HepG2 (cell line): ENCODE measurements at regions not wholly inside any gene's neighbourhood (a gene's known extent, or its start where the extent isn't known, plus 50 kb on each side); places are given as distances from the start of the nearest gene placed in this dataset.
A peak's percentile ranks its signal among the peaks of the same experiment; 100 is the strongest.

ENCODE experiments used
- ATAC-seq: fragments of 200-7000 bp; cut with Tn5 transposase; 3 replicates; pipeline ENCODE4 v1.9.1; 2020; ENCODE audit warnings: mild to moderate bottlenecking, moderate library complexity
- BruUV-seq: library from RNA; stranded (reverse); fragments of 400-500 nt; replicated peaks from 2 replicates; lab custom pipeline; 2021; lab: Mats Ljungman, UMichigan
- CTCF ChIA-PET: fragments of 300-600 bp; formaldehyde crosslinking; extraction: SDS; loops from one replicate; lab custom pipeline; 2021; ENCODE audit warnings: low total read pairs, inconsistent platforms, low intra/inter-chr PET ratio; lab: Yijun Ruan, JAX
- POLR2A ChIA-PET: fragments of 350-600 bp; sonication (Branson Sonifier 250); formaldehyde crosslinking; loops from one replicate; lab custom pipeline; 2020; ENCODE audit warnings: antibody characterized with exemption, inconsistent platforms; lab: Yijun Ruan, JAX
- DNase-seq: peaks from one replicate; pipeline ENCODE4 v3.0.0-alpha.2; 2015; ENCODE audit warnings: low spot score
- FAIRE-seq: peaks from 3 replicates; lab custom pipeline; 2011; peaks lifted over from hg19 to GRCh38; lab: Jason Lieb, UNC
- H2AFZ ChIP-seq: one replicate; pipeline ENCODE4 v1.6.1; 2011; ENCODE audit warnings: low read length, inconsistent platforms
- H3K27ac ChIP-seq: fragments of 300-600 bp; 3 replicates; pipeline ENCODE4 v1.8.0; 2011; ENCODE audit warnings: mixed run types, mild to moderate bottlenecking, mixed read lengths, low read length, inconsistent platforms; ENCODE audit not compliant: insufficient read depth; ENCODE audit errors: extremely low read length
- H3K27me3 ChIP-seq, 2 experiments: fragments of 200-600 bp in 1 of 2; 2 replicates in 1 of 2; 3 replicates in 1 of 2; pipeline versions ENCODE4 v1.6.0 to v1.8.0; 2011; ENCODE audit warnings: low read length in 2 of 2, mild to moderate bottlenecking in 2 of 2, moderate library complexity in 2 of 2, inconsistent platforms in 1 of 2; ENCODE audit not compliant: insufficient read depth in 2 of 2, control insufficient read depth in 1 of 2
- H3K36me3 ChIP-seq, 2 experiments: fragments of 200-600 bp in 1 of 2; replicated peaks in 1 of 2; 2 replicates in 1 of 2; 3 replicates in 1 of 2; pipeline versions ENCODE4 v1.5.1 to v1.8.0; 2011; ENCODE audit warnings: low read length in 2 of 2, inconsistent platforms in 1 of 2; ENCODE audit not compliant: insufficient read depth in 2 of 2, control insufficient read depth in 1 of 2
- H3K4me1 ChIP-seq: 2 replicates; pipeline ENCODE4 v1.5.1; 2012; ENCODE audit warnings: low read length, inconsistent platforms; ENCODE audit not compliant: insufficient read depth
- H3K4me2 ChIP-seq: 2 replicates; pipeline ENCODE4 v1.6.0; 2011; ENCODE audit warnings: low read depth, low read length, inconsistent platforms
- H3K4me3 ChIP-seq, 3 experiments: fragments of 200-600 bp in 1 of 3; sonication (generic), shearing (Covaris generic) in 1 of 3; replicated peaks in 1 of 3; 2 replicates each; pipeline ENCODE4 v1.5.1; 2011 to 2016; ENCODE audit warnings: low read length in 3 of 3, inconsistent platforms in 2 of 3, low read depth in 2 of 3, mild to moderate bottlenecking in 2 of 3, control low read depth in 1 of 3, mixed read lengths in 1 of 3; ENCODE audit not compliant: insufficient read depth in 1 of 3
- H3K79me2 ChIP-seq: one replicate; pipeline ENCODE4 v1.6.1; 2011; ENCODE audit warnings: low read length, inconsistent platforms; ENCODE audit not compliant: insufficient read depth
- H3K9ac ChIP-seq: 2 replicates; pipeline ENCODE4 v1.6.0; 2011; ENCODE audit warnings: mild to moderate bottlenecking, low read depth, low read length, inconsistent platforms; ENCODE audit not compliant: insufficient read depth
- H3K9me3 ChIP-seq: 2 replicates; pipeline ENCODE4 v1.5.1; 2012; ENCODE audit warnings: mild to moderate bottlenecking, low read length
- H4K20me1 ChIP-seq: 2 replicates; pipeline ENCODE4 v1.6.0; 2011; ENCODE audit warnings: inconsistent platforms, mild to moderate bottlenecking, low read length, moderate library complexity; ENCODE audit not compliant: insufficient read depth
- CC2D1A ChIP-seq: sonication (generic); formaldehyde crosslinking; IDR thresholded peaks from 2 replicates; pipeline ENCODE4 v1.8.1; 2023; ENCODE audit warnings: mild to moderate bottlenecking, missing genetic modification reagents
- KAT7 ChIP-seq: IDR thresholded peaks from 2 replicates; pipeline ENCODE4 v1.6.1; 2018; ENCODE audit warnings: borderline replicate concordance, missing compliant biosample characterization
- MAFK ChIP-seq, 2 experiments: IDR thresholded peaks in 1 of 2; conservative IDR thresholded peaks in 1 of 2; 2 replicates each; pipeline ENCODE4 v1.6.1; 2011; ENCODE audit warnings: improper control_type of control experiment in 2 of 2, low read length in 2 of 2
- NFE2 ChIP-seq: sonication (generic); formaldehyde crosslinking; IDR thresholded peaks from 2 replicates; pipeline ENCODE4 v1.4.0; 2020; ENCODE audit warnings: missing genetic modification reagents
- REXO4 ChIP-seq: sonication (generic); formaldehyde crosslinking; IDR thresholded peaks from 2 replicates; pipeline ENCODE4 v1.8.0; 2022; ENCODE audit warnings: missing genetic modification reagents, mild to moderate bottlenecking, borderline replicate concordance
- ZNF296 ChIP-seq: sonication (generic); formaldehyde crosslinking; conservative IDR thresholded peaks from 2 replicates; pipeline ENCODE4 v1.5.0; 2020; ENCODE audit warnings: mild to moderate bottlenecking, missing genetic modification reagents
- ZNF333 ChIP-seq: sonication (generic); formaldehyde crosslinking; IDR thresholded peaks from 2 replicates; pipeline ENCODE4 v1.4.0; 2020; ENCODE audit warnings: mild to moderate bottlenecking, missing genetic modification reagents, borderline replicate concordance
- ZNF367 ChIP-seq: sonication (generic); formaldehyde crosslinking; IDR thresholded peaks from 2 replicates; pipeline ENCODE4 v1.4.0; 2020; ENCODE audit warnings: missing genetic modification reagents, borderline replicate concordance
- ZNF775 ChIP-seq: sonication (generic); formaldehyde crosslinking; IDR thresholded peaks from 2 replicates; pipeline ENCODE4 v1.4.0; 2020; ENCODE audit warnings: missing genetic modification reagents, mild to moderate bottlenecking, moderate library complexity, borderline replicate concordance
- WGBS: methylation state at CpG from one replicate; pipeline ENCODE4 v1.1.6; 2017; ENCODE audit warnings: low lambda C conversion rate; 5-methylcytosine and 5-hydroxymethylcytosine counted together
- in situ Hi-C: cut with HindIII; loops from 2 replicates; pipeline ENCODE4 v1.10.0; 2017; ENCODE audit warnings: low pct_unique_long_range_greater_than_20kb; ENCODE audit not compliant: extremely low pct_ligation_motif_present
- intact Hi-C: fragments of 100-400 bp; cut with micrococcal nuclease; formaldehyde crosslinking; loops from one replicate; pipeline ENCODE4 v1.10.0; 2022; ENCODE audit not compliant: unreplicated experiment
- TF ChIP-seq, protein P1 (sequence below): sonication (generic); formaldehyde crosslinking; IDR thresholded peaks from 2 replicates; pipeline ENCODE4 v1.4.0; 2020; ENCODE audit warnings: missing genetic modification reagents, borderline replicate concordance
- TF ChIP-seq, protein P2 (sequence below): sonication (generic); formaldehyde crosslinking; IDR thresholded peaks from 2 replicates; pipeline ENCODE4 v1.8.1; 2023; ENCODE audit warnings: mild to moderate bottlenecking, moderate library complexity, missing genetic modification reagents
- TF ChIP-seq, protein P3 (sequence below): sonication (generic); formaldehyde crosslinking; IDR thresholded peaks from 2 replicates; pipeline ENCODE4 v1.5.1; 2020; ENCODE audit warnings: missing genetic modification reagents, mild to moderate bottlenecking, borderline replicate concordance

DNA sequence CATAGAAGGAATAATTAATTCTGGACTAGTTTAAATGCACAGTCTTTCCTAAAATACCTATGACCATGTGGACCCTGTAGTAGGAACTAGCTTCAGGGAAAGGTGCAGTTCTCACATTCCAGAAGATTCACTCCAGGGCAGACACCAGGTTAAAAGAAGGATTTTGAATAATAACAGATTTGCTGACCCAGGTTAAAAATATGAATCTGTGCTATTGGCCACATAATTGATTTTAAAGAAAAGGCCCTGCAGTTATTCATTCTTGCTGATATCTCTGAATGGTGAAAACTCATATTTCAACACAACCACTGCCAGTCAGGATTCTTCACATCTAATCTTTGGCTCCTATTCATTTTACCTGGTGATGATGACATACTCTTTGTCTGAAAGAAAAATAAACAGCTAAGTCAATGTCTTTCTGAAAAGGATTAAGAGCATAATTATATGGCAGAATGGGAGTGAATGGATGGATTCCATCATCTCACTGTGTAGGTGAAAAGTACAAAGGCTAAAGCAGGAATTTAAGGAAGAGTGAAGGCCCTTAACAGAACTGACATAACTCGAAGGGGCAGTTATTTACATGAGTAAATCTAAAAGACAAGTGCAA lies 432.8 kb downstream of the PDGFC start:
- no peak for ATAC-seq
- FAIRE-seq = no peak
- Histone ChIP-seq H3K36me3 (no peaks in the 10 kb centered on the region), H3K9ac (no peak overlapping the region)
- intact Hi-C loops = no loop called here
- CTCF ChIA-PET = no interaction called here
- TF ChIP-seq REXO4 (CRISPR knock-in tag) (no peak), MAFK (conservative IDR thresholded peaks at IDR 0.05 in 1 of 2, IDR thresholded peaks at IDR 0.05 in 1 of 2; ENCODE audit: low read length in 2 of 2) (peak; percentile 37 to 43; a peak in 1 of 4 replicates), ZNF775 (CRISPR knock-in tag) (no peak), ZNF367 (CRISPR knock-in tag) (no peak)
- TF ChIP-seq, protein P1, sequence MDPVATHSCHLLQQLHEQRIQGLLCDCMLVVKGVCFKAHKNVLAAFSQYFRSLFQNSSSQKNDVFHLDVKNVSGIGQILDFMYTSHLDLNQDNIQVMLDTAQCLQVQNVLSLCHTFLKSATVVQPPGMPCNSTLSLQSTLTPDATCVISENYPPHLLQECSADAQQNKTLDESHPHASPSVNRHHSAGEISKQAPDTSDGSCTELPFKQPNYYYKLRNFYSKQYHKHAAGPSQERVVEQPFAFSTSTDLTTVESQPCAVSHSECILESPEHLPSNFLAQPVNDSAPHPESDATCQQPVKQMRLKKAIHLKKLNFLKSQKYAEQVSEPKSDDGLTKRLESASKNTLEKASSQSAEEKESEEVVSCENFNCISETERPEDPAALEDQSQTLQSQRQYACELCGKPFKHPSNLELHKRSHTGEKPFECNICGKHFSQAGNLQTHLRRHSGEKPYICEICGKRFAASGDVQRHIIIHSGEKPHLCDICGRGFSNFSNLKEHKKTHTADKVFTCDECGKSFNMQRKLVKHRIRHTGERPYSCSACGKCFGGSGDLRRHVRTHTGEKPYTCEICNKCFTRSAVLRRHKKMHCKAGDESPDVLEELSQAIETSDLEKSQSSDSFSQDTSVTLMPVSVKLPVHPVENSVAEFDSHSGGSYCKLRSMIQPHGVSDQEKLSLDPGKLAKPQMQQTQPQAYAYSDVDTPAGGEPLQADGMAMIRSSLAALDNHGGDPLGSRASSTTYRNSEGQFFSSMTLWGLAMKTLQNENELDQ = no peak
- TF ChIP-seq, all 625 proteins: peak for 1
- H3K9me3 ChIP-seq = no peaks in the 10 kb centered on the region
- no peaks in the 10 kb centered on the region for H3K27me3 ChIP-seq
- no peak overlapping the region for H3K27ac ChIP-seq
- in situ Hi-C loops = no loop called here
- WGBS = 0% methylated on average over 1 of the region's 1 CpG
- BruUV-seq = no TSS peak
- no peak for DNase-seq
- no peak overlapping the region for H3K4me3 ChIP-seq
- H3K79me2 ChIP-seq = no peaks in the 10 kb centered on the region
- H4K20me1 ChIP-seq = no peaks in the 10 kb centered on the region
- H2AFZ ChIP-seq = no peak overlapping the region
- H3K4me2 ChIP-seq = no peak overlapping the region
- POLR2A ChIA-PET = no interaction called here
- no peaks in the 10 kb centered on the region for H3K4me1 ChIP-seq

DNA sequence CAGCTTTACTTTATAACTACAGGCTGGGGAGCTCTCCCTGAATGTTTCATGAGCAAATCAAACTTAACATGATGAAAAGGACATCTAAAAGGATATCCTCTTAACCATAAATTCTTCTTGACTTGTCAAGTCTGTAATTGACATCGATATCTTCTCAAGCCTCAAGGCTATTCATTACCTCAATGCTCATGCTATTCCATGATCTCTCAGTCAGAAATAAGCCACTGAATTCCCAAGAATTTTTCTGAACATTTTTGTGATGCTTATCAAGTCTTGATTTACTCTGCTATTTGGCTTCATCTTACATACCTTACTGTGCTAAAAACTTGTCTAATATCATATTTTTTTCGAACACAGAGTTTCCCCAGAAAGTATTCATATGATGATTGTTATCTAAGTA lies 433.4 kb downstream of the PDGFC start:
- Histone ChIP-seq H3K27me3 (no peaks in the 10 kb centered on the region), H3K4me2 (no peak overlapping the region), H3K36me3 (no peaks in the 10 kb centered on the region), H4K20me1 (no peaks in the 10 kb centered on the region), H3K27ac (no peak overlapping the region), H3K79me2 (no peaks in the 10 kb centered on the region), H3K9me3 (no peaks in the 10 kb centered on the region), H2AFZ (no peak overlapping the region), H3K4me1 (no peaks in the 10 kb centered on the region), H3K9ac (no peak overlapping the region), H3K4me3 (no peak overlapping the region)
- BruUV-seq = no TSS peak
- CTCF ChIA-PET = no interaction called here
- POLR2A ChIA-PET = no interaction called here
- DNase-seq (no peak), FAIRE-seq (no peak), ATAC-seq (no peak)
- in situ Hi-C loops = no loop called here
- WGBS = 2% methylated on average over 2 of the region's 2 CpGs
- intact Hi-C loops = no loop called here
- TF ChIP-seq, protein P2, sequence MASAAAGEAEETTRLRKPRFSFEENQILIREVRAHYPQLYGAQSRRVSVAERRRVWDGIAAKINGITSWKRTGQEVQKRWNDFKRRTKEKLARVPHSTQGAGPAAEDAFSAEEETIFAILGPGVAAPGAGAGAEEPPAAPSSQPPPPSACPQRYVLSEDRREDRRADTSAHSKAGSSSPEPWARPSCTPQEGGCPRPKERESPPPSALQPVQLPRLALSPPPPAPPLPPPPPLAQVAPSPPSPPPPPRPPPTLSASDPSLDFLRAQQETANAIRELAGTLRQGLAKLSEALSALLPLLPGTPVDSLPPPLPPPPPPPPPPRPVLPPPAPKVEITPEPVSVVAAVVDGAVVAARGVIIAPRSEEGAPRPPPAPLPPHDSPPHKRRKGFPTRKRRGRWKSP = no peak
- TF ChIP-seq ZNF333 (CRISPR knock-in tag) (no peak), NFE2 (CRISPR knock-in tag) (no peak), CC2D1A (CRISPR knock-in tag) (no peak), KAT7 (CRISPR knock-in tag) (no peak), ZNF296 (CRISPR knock-in tag) (no peak), REXO4 (CRISPR knock-in tag) (no peak)
- TF ChIP-seq, protein P3, sequence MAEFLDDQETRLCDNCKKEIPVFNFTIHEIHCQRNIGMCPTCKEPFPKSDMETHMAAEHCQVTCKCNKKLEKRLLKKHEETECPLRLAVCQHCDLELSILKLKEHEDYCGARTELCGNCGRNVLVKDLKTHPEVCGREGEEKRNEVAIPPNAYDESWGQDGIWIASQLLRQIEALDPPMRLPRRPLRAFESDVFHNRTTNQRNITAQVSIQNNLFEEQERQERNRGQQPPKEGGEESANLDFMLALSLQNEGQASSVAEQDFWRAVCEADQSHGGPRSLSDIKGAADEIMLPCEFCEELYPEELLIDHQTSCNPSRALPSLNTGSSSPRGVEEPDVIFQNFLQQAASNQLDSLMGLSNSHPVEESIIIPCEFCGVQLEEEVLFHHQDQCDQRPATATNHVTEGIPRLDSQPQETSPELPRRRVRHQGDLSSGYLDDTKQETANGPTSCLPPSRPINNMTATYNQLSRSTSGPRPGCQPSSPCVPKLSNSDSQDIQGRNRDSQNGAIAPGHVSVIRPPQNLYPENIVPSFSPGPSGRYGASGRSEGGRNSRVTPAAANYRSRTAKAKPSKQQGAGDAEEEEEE (CRISPR knock-in tag) = no peak
